ENCODE measurements at regions not wholly inside any gene's neighbourhood (a gene's known extent, or its start where the extent isn't known, plus 50 kb on each side); places are given as distances from the start of the nearest gene placed in this dataset.

DNA sequence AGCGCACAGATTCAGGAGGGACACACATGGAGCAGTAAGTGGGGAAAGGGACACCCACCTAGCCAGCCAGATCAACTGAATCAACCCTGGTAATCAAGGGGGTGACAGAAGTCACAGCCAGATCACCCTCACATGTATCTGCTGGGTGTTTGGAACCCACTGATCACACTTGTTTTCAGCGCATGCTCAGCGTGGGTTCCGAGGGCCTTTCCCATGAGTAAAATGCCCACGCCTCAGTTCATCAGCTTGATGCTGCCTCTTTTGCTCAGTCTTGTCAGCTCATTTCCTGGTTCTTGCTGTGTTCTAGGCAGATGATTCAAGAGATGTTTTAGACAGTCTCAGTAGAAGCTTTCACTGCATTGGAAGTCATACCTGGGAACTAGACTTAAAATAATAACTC is 123.2 kb upstream of the SLC30A5 start:
- TF ChIP-seq, protein P1, sequence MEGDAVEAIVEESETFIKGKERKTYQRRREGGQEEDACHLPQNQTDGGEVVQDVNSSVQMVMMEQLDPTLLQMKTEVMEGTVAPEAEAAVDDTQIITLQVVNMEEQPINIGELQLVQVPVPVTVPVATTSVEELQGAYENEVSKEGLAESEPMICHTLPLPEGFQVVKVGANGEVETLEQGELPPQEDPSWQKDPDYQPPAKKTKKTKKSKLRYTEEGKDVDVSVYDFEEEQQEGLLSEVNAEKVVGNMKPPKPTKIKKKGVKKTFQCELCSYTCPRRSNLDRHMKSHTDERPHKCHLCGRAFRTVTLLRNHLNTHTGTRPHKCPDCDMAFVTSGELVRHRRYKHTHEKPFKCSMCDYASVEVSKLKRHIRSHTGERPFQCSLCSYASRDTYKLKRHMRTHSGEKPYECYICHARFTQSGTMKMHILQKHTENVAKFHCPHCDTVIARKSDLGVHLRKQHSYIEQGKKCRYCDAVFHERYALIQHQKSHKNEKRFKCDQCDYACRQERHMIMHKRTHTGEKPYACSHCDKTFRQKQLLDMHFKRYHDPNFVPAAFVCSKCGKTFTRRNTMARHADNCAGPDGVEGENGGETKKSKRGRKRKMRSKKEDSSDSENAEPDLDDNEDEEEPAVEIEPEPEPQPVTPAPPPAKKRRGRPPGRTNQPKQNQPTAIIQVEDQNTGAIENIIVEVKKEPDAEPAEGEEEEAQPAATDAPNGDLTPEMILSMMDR (IDR thresholded peaks at IDR 0.05), result no peak
- TF ChIP-seq EZH2 (IDR thresholded peaks at IDR 0.05; ENCODE audit: borderline replicate concordance, insufficient read depth, low read depth, low read length, poor library complexity, severe bottlenecking), result no peak
